Psoas muscle (tissue), 7 donors: ENCODE measurements at regions not wholly inside any gene's neighbourhood (a gene's known extent, or its start where the extent isn't known, plus 50 kb on each side); places are given as distances from the start of the nearest gene placed in this dataset.

Experiments
- ATAC-seq, 4 donors: fragments of 200-7000 bp; cut with Tn5 transposase; one replicate each; pipeline ENCODE4 v1.9.1; 2020; ENCODE audit warnings: moderate library complexity in 3 of 4, mild to moderate bottlenecking in 2 of 4
- DNase-seq, 2 donors: peaks; one replicate each; pipeline ENCODE4 v3.0.0-alpha.2; 2020
- H3K27ac ChIP-seq: fragments of 200-600 bp; one replicate; pipeline ENCODE4 v1.8.0; 2022
- H3K27me3 ChIP-seq, 3 donors: fragments of 200-600 bp in 1 of 3; one replicate each; pipeline versions ENCODE4 v1.6.1 to v1.8.0; 2013 to 2022; ENCODE audit warnings: low read length in 2 of 3, mild to moderate bottlenecking in 2 of 3, moderate library complexity in 1 of 3; ENCODE audit not compliant: insufficient read depth in 3 of 3
- H3K36me3 ChIP-seq, 2 donors: fragments of 200-600 bp in 1 of 2; one replicate each; pipeline versions ENCODE4 v1.6.1 to v1.8.0; 2013 to 2022; ENCODE audit warnings: low read depth in 1 of 2, mild to moderate bottlenecking in 1 of 2, moderate library complexity in 1 of 2; ENCODE audit not compliant: insufficient read depth in 1 of 2
- H3K4me1 ChIP-seq: fragments of 200-600 bp; one replicate; pipeline ENCODE4 v1.8.0; 2022
- H3K4me3 ChIP-seq: fragments of 200-600 bp; one replicate; pipeline ENCODE4 v1.8.0; 2022; ENCODE audit warnings: mild to moderate bottlenecking
- H3K9me3 ChIP-seq: fragments of 200-600 bp; one replicate; pipeline ENCODE4 v1.8.0; 2022
- CTCF ChIP-seq: fragments of 200-600 bp; IDR thresholded peaks from one replicate; pipeline ENCODE4 v1.8.0; 2022; ENCODE audit warnings: antibody characterized with exemption
- WGBS, 3 donors: extraction: QIAGEN DNeasy Blood & Tissue Kit; methylation state at CpG; one replicate each; pipeline versions ENCODE4 v1.1.6 to v1.1.7; 2013; 5-methylcytosine and 5-hydroxymethylcytosine counted together
- intact Hi-C, 2 donors: fragments of 100-400 bp; cut with DNase I; formaldehyde crosslinking; loops; one replicate each; pipeline versions ENCODE4 v1.11.0 to v1.14.2; 2022
- donor health status: healthy with polysubstance abuse.
- donor health status: DM: no; HTN: no; CAD: no; lungs with moderate emphysema.
- donor health status: Bipolar disorder and iron deficiency.
- donor health status: healthy.
- donor health status: DM: yes; HTN: yes; CAD: no.
- donor health status: DM: no; HTN: no; CAD: no.
- donor health status: DM: yes; HTN: yes; CAD: no.

- 41 to 47% (median 45%) methylated on average over 3 of the region's 3 CpGs for WGBS, 3 donors
- no peak for DNase-seq
- Histone ChIP-seq H3K36me3 (no peaks in the 10 kb centered on the region), H3K4me1 (no peaks in the 10 kb centered on the region), H3K9me3 (no peaks in the 10 kb centered on the region), H3K27ac (no peak overlapping the region), H3K27me3 (no peaks in the 10 kb centered on the region), H3K4me3 (no peak overlapping the region)
- no peak for TF ChIP-seq CTCF
- intact Hi-C loops: no loop called here
- no peak for ATAC-seq
Observed at GRCh38 chr3:166498446-166498845, 661.2 kb upstream of the BCHE start.

DNA sequence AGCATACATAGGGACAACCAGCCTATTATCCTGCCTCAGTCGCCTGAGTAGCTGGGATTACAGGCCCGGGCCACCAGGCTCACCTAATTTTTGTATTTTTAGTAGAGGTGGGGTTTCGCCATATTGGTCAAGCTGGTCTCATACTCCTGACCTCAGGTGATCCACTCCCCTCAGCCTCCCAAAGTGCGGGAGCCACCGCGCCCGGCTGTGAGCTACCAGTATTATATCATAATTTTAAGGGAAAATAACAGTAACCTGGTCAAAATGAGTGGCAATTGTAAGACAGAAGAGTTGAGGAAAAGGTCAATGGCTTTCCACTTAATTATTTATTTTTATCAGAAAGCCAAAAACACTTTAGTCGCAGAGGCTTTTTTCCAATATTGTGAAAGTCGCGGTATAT is 652.6 kb upstream of the BCHE start:
- DNase-seq (no peak), ATAC-seq (no peak)
- no peak overlapping the region for H3K27ac ChIP-seq
- 95 to 96% (median 96%) methylated on average over 10 of the region's 10 CpGs for WGBS, 3 donors
- TF ChIP-seq CTCF: no peak
- H3K9me3 ChIP-seq: no peaks in the 10 kb centered on the region
- no peak overlapping the region for H3K4me3 ChIP-seq
- H3K36me3 ChIP-seq: no peaks in the 10 kb centered on the region
- no peaks in the 10 kb centered on the region for H3K27me3 ChIP-seq
- H3K4me1 ChIP-seq: no peaks in the 10 kb centered on the region
- intact Hi-C loops: no loop called here

DNA sequence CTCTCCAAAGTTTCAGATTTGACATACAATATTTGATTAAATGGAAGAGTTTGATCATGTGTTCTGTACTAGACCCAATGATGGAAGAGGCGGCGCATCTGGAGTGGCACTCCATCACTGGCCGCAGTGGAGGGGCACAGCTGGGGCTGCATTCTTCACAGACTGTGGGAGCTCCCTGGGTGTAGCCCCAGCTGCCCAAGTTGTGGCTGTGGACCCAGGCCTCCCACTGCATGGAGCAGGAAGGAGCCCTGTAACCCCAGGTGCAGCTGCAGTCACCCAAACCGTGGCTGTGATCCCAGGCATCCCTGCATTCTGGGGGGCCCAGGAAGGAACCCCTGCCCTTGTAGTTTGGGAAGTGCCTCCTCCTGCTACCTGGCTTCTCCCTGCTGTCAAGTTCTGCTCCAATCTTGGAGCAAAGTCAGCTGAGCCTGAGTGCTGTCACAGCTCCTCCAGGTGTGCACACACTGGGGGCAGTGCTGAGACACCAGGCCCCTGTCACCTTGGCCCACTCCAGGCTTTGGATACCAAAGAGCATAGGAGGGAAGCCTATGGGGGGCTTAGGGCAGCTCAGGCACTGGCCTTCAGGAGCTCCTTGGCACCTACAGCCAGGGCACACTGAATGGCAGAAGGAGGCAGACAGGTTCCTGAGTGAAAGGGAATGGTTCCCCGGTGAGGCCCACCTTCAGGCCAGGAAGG is 651.9 kb upstream of the BCHE start:
- WGBS, 3 donors: 89 to 91% (median 90%) methylated on average over 5 of the region's 5 CpGs
- Histone ChIP-seq H3K27me3 (no peaks in the 10 kb centered on the region), H3K9me3 (no peaks in the 10 kb centered on the region), H3K36me3 (no peaks in the 10 kb centered on the region), H3K4me3 (no peak overlapping the region), H3K27ac (no peak overlapping the region), H3K4me1 (no peaks in the 10 kb centered on the region)
- intact Hi-C loops: no loop called here
- ATAC-seq (no peak), DNase-seq (no peak)
- TF ChIP-seq CTCF: no peak

DNA sequence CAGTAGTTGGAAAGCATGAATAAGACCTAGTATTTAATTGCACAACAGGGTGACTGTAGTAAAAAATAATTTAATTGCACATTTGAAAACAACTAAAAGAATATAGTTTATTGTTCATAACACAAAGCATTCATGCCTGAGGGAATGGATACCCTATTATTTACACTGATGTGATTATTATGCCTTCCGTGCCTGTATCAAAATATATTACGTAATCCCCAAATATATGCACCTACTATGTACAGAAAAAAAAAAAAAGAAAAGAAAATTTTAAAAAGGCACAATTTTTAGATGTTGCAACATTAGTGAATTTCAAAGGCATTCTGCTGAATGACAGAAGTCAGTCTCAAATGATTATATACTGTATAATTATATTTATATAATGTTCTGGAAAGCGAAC is 647.2 kb upstream of the BCHE start:
- no peak overlapping the region for H3K27ac ChIP-seq
- H3K27me3 ChIP-seq: no peaks in the 10 kb centered on the region
- no peaks in the 10 kb centered on the region for H3K9me3 ChIP-seq
- no peaks in the 10 kb centered on the region for H3K36me3 ChIP-seq
- no peaks in the 10 kb centered on the region for H3K4me1 ChIP-seq
- intact Hi-C loops: no loop called here
- DNase-seq: no peak
- no peak for ATAC-seq
- 87 to 90% (median 89%) methylated on average over 3 of the region's 3 CpGs for WGBS, 3 donors
- no peak overlapping the region for H3K4me3 ChIP-seq
- TF ChIP-seq CTCF: no peak

DNA sequence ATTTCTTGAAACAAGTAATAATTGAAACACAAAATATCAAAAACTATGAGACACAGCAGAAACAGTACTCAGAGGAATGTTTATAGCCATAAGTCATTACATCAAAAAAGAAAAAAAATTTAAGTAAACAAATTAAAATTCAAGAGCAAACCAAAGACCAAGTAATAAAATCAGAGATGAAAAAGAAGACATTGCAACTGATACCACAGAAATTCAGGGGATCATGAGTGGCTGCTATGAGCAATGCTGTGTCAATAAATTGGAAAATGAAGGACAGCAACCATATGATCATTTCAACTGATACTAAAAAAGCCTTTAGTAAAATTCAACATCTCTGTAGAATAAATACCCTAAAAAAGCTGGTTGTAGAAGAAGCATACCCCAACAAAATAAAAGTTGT is 644.1 kb upstream of the BCHE start:
- Histone ChIP-seq H3K27ac (no peak overlapping the region), H3K27me3 (no peaks in the 10 kb centered on the region), H3K4me1 (no peaks in the 10 kb centered on the region), H3K9me3 (no peaks in the 10 kb centered on the region), H3K4me3 (no peak overlapping the region), H3K36me3 (no peaks in the 10 kb centered on the region)
- no peak for TF ChIP-seq CTCF
- ATAC-seq (no peak), DNase-seq (no peak)
- intact Hi-C loops: no loop called here
